ENCODE measurements at regions not wholly inside any gene's neighbourhood (a gene's known extent, or its start where the extent isn't known, plus 50 kb on each side); places are given as distances from the start of the nearest gene placed in this dataset.

DNA sequence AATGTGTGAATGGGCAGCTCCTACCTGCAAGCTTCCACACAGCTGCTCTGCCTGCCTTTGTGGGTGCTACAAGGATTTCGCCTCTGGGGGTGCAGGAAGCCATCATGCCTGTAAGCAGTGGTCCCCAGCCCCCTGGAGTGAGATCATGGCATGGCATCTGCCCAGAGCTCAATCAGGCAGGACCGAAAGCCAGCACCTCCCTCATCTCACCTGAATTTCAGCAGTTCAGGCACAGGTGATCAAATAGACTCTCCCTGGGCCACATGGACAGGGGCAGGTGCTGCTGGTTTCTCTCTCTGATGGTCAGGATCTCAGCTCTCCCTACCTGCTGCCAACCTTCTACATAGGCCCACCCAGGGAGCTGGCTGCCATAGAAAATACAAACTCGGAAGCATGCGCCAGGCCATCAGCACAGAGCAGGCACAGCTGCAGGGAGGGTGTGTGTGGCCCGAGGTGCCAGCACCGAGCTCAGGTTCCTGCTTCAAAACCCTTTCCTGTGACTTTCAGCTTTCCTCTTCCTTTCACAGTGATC, 133.2 kb upstream of the ID2 start:
- TF ChIP-seq, protein P1, sequence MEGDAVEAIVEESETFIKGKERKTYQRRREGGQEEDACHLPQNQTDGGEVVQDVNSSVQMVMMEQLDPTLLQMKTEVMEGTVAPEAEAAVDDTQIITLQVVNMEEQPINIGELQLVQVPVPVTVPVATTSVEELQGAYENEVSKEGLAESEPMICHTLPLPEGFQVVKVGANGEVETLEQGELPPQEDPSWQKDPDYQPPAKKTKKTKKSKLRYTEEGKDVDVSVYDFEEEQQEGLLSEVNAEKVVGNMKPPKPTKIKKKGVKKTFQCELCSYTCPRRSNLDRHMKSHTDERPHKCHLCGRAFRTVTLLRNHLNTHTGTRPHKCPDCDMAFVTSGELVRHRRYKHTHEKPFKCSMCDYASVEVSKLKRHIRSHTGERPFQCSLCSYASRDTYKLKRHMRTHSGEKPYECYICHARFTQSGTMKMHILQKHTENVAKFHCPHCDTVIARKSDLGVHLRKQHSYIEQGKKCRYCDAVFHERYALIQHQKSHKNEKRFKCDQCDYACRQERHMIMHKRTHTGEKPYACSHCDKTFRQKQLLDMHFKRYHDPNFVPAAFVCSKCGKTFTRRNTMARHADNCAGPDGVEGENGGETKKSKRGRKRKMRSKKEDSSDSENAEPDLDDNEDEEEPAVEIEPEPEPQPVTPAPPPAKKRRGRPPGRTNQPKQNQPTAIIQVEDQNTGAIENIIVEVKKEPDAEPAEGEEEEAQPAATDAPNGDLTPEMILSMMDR (conservative IDR thresholded peaks at IDR 0.05; ENCODE audit: control insufficient read depth, insufficient read depth, low read depth, low read length) = no peak
- no peak for DNase-seq (ENCODE audit: low read depth)
- no peak overlapping the region for H3K4me3 ChIP-seq (ENCODE audit: control insufficient read depth, low read depth, low read length)

DNA sequence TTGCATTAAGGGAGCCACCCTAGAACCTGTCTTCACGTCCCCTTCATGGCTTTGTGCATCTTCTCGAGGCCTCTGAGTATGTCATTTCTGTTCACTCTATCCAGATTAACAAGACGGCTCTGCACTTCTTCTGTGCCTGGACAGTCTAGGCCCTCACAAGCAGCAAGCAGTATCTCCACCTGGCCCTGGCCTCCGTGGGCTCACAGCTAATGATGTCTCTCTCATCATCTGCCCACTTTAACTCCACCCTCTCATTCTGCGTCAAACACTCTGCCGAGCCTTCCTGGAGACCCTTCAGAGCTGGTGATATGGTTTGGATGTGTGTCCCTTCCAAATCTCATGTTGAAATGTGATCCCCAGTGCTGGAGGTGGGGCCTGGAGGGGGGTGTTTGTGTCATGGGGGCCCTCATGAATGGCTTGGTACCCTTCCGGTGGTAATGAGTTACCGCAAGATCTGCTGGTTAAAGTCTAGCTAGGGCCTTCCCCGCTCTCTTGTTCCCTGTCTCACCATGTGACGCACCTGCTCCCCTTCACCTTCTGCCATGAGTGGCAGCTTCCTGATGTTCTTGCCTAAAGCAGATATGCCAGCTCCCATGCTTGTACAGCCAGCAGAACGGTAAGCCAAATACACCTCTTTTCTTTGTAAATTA, 132.5 kb upstream of the ID2 start:
- DNase-seq (ENCODE audit: low read depth) = no peak
- no peak overlapping the region for H3K4me3 ChIP-seq (ENCODE audit: control insufficient read depth, low read depth, low read length)

DNA sequence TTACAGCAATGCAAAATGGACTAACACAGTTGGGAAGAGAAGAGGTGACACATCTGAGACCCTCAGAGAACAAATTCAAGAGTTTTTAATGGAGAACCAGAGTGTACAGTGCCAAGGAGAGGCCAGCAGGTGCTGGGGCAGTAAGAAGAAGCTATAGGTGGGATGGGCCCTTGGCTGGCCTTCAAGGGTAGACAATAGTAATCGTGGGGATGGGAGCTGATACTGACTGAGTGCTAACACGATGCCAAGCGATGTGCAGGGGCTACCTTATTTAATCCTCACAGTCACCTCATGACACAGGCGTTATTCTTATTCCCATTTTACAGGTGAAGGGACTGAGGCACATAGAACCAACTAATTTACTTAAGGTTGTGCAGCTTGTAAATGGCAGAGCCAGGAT, 131.9 kb upstream of the ID2 start:
- no peak for DNase-seq (ENCODE audit: low read depth)
- no peak overlapping the region for H3K4me3 ChIP-seq (ENCODE audit: control insufficient read depth, low read depth, low read length)
- TF ChIP-seq, protein P1 (conservative IDR thresholded peaks at IDR 0.05; ENCODE audit: control insufficient read depth, insufficient read depth, low read depth, low read length) = no peak

More for the DNA sequence above, 132.5 kb upstream of the ID2 start:
- TF ChIP-seq, protein P1 (conservative IDR thresholded peaks at IDR 0.05; ENCODE audit: control insufficient read depth, insufficient read depth, low read depth, low read length) = no peak

DNA sequence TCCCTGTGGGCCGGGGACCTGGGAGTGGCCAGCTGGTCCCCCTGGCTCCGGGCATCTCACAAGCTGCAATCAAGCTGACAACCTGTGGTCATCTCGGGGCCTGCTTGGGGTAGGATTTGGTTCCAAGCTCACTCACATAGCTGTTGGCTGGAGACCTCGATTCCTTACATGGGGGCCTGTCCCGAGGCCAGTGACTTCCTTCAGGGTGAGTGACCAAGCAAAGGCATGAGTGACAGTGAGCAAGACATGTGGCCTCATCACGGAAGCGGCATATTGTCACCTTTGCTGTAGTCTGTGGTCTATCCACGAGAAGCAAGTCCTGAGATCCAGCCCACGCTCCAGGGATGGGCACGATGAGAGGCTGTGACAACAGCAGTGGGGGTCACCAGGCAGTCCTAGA, 131.4 kb upstream of the ID2 start:
- H3K4me3 ChIP-seq (ENCODE audit: control insufficient read depth, low read depth, low read length) = no peak overlapping the region
- TF ChIP-seq, protein P1 (conservative IDR thresholded peaks at IDR 0.05; ENCODE audit: control insufficient read depth, insufficient read depth, low read depth, low read length) = no peak
- no peak for DNase-seq (ENCODE audit: low read depth)

DNA sequence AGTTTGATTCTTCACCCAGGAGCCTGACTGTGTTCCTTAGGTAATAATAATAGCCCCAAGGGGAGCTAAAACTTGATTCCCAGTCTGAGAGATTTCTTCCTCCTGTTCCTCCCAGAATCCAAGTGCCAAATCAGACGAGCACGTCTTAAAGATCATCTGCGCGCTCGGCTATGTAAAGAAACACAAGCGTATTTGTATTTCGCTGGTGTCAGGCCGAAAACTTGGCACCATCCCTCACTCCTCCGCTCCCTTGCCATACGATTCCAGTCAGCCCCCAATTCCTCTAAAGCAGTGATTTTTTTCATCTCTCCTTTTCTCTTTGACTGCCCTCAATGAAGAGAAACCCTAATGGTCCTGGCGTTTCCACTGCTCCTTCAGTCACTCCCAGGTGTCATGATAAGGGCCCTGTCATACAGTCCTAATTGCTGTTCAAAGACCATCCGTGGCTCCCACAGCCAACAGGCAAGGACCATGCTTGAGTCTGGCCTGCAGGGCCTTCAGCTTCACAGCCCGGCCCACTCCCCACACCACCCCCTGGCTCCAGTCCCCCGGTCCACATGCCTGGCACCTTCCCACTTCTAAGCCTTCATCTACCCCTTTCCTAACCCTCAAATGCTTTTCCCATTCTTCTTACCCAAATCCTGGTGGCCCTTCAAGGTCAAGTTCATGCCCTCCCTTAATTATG, 130.8 kb upstream of the ID2 start:
- no peak for DNase-seq (ENCODE audit: low read depth)
- H3K4me3 ChIP-seq (ENCODE audit: control insufficient read depth, low read depth, low read length) = no peak overlapping the region
- TF ChIP-seq, protein P1 (conservative IDR thresholded peaks at IDR 0.05; ENCODE audit: control insufficient read depth, insufficient read depth, low read depth, low read length) = no peak

DNA sequence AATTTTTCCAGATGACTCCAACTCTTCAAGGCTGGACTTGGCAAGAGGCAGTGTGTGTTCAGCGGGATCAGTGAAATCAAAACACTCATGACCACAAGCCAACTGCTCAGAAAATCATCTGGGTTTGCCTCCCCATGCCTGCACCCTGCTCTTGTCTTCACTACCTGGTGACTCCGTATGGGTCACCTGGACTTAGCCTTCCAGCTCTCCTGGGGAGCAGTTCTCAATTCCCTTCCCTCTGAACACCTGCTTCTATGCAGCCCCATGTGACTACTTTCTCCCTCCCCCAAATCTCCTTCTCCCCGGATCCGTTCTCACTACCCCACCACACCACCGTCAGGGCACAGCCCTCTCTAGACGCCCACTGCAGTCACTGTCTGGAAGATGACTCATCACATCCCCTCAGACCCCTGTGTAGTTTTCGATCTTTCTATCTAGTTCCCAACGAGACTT, 130.2 kb upstream of the ID2 start:
- no peak for DNase-seq (ENCODE audit: low read depth)
- TF ChIP-seq, protein P1 (conservative IDR thresholded peaks at IDR 0.05; ENCODE audit: control insufficient read depth, insufficient read depth, low read depth, low read length) = no peak
- H3K4me3 ChIP-seq (ENCODE audit: control insufficient read depth, low read depth, low read length) = no peak overlapping the region

All from fibroblast of mammary gland (primary cell).